GM12891 (cell line): ENCODE measurements at regions not wholly inside any gene's neighbourhood (a gene's known extent, or its start where the extent isn't known, plus 50 kb on each side); places are given as distances from the start of the nearest gene placed in this dataset.
A peak's percentile ranks its signal among the peaks of the same experiment; 100 is the strongest.

Source experiments
- DNase-seq: peaks from one replicate; pipeline ENCODE4 v3.0.0; 2011; ENCODE audit warnings: low spot score; ENCODE audit not compliant: insufficient read length
- FAIRE-seq: peaks from 2 replicates; lab custom pipeline; 2011; peaks lifted over from hg19 to GRCh38; lab: Jason Lieb, UNC
- PAX5 ChIP-seq: IDR thresholded peaks from 2 replicates; pipeline ENCODE4 v1.6.1; 2011; ENCODE audit warnings: low read length, moderate library complexity, mild to moderate bottlenecking; ENCODE audit not compliant: insufficient read depth, severe bottlenecking
- POLR2A ChIP-seq: IDR thresholded peaks from 2 replicates; pipeline ENCODE4 v1.6.1; 2011; ENCODE audit warnings: low read depth, low read length, control low read depth
- POLR2AphosphoS5 ChIP-seq: IDR thresholded peaks from 2 replicates; pipeline ENCODE4 v1.6.1; 2011; ENCODE audit warnings: low read depth, low read length, control low read depth
- POU2F2 ChIP-seq: IDR thresholded peaks from 2 replicates; pipeline ENCODE4 v1.6.1; 2011; ENCODE audit warnings: low read depth, mild to moderate bottlenecking, control low read depth, low read length, moderate library complexity
- SPI1 ChIP-seq: IDR thresholded peaks from 2 replicates; pipeline ENCODE4 v1.6.1; 2011; ENCODE audit warnings: low read depth, low read length, control low read depth
- TAF1 ChIP-seq: IDR thresholded peaks from 2 replicates; pipeline ENCODE4 v1.6.1; 2011; ENCODE audit warnings: low read depth, low read length, control low read depth

DNA sequence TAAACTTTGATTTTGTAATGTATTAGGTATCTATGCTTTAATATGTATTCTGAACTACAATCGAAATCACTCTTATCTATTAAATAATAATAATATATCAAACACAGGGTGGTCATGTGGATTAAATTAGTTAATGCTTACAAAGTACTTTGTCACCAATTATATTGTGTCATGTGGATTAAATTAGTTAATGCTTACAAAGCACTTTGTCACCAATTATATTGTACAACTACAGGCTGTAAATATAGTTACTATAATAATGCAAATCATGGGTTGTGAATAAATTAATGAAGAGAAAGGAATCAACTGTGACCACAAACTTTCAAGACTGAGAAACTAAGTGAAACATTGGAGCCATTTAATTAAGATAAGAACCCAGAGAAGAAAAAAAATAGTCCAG lies 1929.1 kb upstream of the PCDH20 start:
- FAIRE-seq, result no peak
- TF ChIP-seq POLR2A, result no peak
- TF ChIP-seq SPI1, result no peak
- no peak for TF ChIP-seq POU2F2
- TF ChIP-seq POLR2AphosphoS5, result no peak
- no peak for TF ChIP-seq TAF1
- no peak for TF ChIP-seq PAX5
- no peak for DNase-seq

DNA sequence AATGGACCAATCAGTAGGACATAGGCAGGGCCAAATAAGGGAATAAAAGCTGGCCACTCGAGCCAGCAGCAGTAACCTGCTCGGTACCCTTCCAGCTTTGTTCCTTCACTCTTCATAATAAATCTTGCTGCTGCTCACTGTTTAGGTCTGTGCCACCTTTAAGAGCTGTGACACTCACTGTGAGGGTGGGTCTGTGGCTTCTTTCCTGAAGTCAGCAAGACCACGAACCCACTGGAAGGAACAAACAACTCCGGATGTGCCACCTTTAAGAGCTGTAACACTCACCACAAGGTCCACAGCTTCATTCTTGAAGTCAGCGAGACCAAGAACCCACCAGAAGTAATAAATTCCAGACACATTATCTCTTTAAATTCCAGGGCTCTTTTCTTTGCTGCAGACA lies 1922.3 kb upstream of the PCDH20 start:
- FAIRE-seq, result no peak
- no peak for DNase-seq
- TF ChIP-seq PAX5 (no peak), POLR2A (no peak), POLR2AphosphoS5 (no peak), SPI1 (no peak), TAF1 (no peak), POU2F2 (no peak)

DNA sequence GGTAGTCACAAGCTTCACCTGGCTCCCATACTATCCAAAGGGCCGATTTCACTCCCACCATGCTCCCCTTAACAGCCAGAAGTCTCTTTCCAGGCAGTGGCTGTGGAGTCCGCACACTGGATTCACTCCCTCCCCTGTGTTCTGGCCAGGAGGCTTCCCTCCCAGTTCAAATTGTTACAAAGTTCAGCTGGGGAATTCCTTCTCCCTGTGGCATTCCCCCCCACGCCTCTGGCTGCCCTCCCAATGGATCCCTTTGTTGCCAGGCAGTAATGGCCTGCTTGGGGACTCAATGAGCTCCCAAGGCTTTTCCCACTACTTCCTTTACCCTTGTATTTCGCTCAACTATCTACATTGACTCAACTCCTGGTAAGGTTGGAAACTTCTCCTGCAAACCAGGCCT lies 1921.4 kb upstream of the PCDH20 start:
- TF ChIP-seq TAF1 (no peak), SPI1 (no peak), POU2F2 (no peak), POLR2A (no peak), POLR2AphosphoS5 (no peak), PAX5 (no peak)
- FAIRE-seq (no peak), DNase-seq (no peak)

DNA sequence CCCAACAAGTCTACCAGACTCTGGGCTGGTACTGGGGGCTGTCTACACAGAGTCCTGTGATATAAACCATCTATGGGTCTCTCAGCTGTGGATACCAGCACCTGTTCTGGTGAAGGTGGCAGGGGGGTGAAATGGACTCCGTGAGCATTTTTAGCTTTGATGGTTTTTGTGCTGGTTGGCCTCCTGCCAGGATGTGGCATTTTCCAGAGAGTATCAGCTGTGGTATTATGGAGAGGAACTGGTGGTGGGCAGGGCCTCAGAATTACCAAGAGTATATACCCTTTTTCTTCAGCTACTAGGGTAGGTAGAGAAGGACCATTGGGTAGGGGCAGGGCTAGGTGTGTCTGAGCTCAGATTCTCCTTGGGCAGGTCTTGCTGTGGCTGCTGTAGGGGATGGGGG lies 1920.9 kb upstream of the PCDH20 start:
- TF ChIP-seq POLR2AphosphoS5, result no peak
- TF ChIP-seq SPI1, result no peak
- no peak for TF ChIP-seq POLR2A
- no peak for TF ChIP-seq TAF1
- TF ChIP-seq PAX5, result no peak
- no peak for TF ChIP-seq POU2F2
- DNase-seq (no peak), FAIRE-seq (no peak)

DNA sequence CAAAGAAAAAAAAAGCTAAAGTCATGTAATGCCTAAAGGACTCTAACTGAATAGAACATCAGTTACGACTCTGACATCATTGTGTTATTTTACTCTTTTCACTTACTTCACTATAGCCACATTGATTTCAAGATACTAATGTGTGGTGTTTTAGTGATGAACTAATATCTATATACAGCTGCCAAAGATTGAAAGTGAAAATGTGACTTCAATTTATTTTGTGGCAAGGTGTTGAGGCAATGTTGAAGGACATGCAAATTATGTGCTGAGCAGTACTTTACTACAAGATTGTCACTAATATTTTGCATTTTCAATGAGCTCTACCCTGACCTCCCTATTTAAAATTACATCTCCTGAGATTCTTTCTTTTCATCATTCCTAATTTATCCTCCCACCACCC lies 1911.9 kb upstream of the PCDH20 start:
- DNase-seq, result no peak
- TF ChIP-seq POU2F2 (no peak), SPI1 (no peak), TAF1 (no peak), POLR2AphosphoS5 (no peak), POLR2A (no peak), PAX5 (no peak)
- no peak for FAIRE-seq

DNA sequence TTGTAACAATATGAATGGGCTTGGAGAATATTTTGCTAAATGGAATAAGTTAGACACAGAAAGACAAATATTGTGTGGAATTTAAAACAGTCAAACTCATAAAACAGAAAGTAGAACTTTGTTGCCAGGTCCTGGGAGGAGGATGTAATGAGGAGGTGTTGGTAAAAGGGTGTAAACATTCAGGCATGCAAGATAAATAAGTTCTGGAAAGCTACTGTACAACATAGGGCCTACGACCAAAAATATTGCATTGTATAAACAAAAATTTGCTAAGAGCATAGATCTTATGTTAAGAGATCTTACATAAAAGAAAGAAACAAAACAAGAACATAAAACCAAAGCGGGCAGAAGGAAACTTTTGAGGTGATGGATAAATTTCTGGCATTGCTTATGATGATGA lies 1907.8 kb upstream of the PCDH20 start:
- DNase-seq (no peak), FAIRE-seq (no peak)
- TF ChIP-seq POU2F2 (no peak), PAX5 (no peak), POLR2AphosphoS5 (no peak), SPI1 (no peak), TAF1 (no peak), POLR2A (no peak)

DNA sequence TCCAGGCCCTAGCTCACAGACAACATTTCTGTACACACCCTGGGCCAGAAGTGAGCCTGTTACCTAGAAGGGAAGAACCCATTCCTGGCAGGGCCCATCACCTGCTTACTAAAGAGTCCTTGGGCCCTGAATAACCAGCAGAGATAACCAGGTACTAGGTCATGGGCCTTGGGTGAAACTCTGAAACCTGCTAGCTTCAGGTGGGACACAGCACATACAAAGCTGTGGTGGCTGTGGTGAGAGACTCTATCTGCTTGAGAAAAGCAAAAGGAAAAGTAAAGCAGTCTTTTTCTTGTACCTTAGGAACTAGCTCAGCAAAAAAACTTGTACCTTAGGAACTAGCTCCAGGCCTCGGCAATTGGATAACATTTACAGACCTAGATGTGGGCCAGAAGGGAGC lies 1895.9 kb upstream of the PCDH20 start:
- TF ChIP-seq PAX5 (no peak), POLR2A (no peak), POLR2AphosphoS5 (no peak), SPI1 (no peak), TAF1 (no peak), POU2F2 (no peak)
- DNase-seq (no peak), FAIRE-seq (no peak)

DNA sequence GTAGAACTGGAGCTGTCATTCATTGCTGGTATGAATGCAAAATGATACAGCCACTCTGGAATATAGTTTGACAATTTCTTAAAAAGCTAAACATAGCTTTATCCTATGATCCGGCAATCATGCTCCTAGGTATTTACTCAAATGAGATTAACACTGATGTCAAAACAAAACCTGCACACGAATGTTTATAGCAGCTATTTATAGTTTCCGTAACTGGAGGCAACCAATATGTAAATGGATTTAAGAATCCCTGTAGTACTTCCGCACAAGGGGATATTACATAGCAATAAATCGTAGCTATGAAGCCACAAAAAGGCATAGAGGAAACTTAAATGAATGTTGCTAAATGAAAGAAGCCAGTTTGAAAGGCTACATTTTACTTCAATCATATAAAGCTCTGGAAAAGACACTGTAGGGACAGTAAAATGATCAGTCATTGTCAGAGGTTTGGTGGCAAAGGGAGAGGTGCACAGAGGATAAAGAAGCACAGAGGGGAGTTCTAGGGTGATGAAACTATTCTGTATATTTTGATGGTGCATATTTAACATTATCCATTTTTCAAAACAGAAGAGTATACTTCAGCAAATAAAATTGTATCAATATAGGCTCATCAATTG lies 1893.0 kb upstream of the PCDH20 start:
- FAIRE-seq (no peak), DNase-seq (no peak)
- TF ChIP-seq PAX5 (no peak), POLR2AphosphoS5 (no peak), TAF1 (no peak), SPI1 (no peak), POLR2A (no peak), POU2F2 (no peak)

DNA sequence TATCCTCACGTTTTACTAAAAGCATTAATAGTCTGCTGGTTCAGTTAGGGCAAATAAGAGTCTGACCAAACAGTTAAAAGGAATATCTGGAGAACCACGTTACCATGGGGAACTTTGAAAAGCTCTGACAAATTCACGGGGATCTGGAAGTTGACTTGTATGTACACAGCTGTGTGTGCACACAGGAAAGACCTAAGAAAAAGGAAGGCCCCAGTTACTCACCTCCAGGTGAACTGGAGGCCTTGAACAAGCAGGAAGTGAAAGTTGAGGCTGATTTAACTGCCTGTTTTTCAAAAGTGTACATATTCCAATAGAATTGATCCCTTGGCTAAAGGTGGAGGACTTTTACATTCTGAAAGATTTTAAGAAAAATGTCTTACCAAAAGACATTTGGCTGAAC lies 1891.6 kb upstream of the PCDH20 start:
- TF ChIP-seq TAF1 (no peak), SPI1 (peak; percentile 86), PAX5 (no peak), POU2F2 (no peak), POLR2A (no peak), POLR2AphosphoS5 (no peak)
- no peak for FAIRE-seq
- DNase-seq, result no peak

DNA sequence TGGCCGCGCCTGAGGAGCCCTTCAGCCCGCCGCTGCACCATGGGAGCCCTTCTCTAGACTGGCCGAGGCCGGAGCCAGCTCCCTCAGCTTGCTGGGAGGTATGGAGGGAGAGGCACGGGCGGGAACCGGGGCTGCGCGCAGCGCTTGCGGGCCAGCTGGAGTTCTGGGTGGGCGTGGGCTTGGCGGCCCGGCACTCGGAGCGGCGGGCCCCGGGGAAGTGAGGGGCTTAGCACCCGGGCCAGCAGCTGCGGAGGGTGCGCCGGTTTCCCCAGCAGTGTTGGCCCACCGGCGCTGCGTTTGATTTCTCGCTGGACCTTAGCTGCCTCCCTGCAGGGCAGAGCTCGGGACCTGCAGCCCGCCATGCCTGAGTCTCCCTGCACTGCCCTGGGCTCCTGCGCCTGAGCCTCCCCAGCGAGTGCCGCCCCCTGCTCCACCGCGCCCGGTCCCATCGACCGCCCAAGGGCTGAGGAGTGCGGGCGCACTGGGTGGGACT lies 1890.0 kb upstream of the PCDH20 start:
- DNase-seq (no peak), FAIRE-seq (no peak)
- TF ChIP-seq POU2F2 (no peak), POLR2AphosphoS5 (no peak), SPI1 (no peak), POLR2A (no peak), TAF1 (no peak), PAX5 (no peak)
